Stimulated activated CD4-positive, alpha-beta T cell treated with anti-CD3 and anti-CD28 coated beads, Interleukin-15, amount 100 ng/mL, for 1 hour (primary cell): ENCODE measurements at regions not wholly inside any gene's neighbourhood (a gene's known extent, or its start where the extent isn't known, plus 50 kb on each side); places are given as distances from the start of the nearest gene placed in this dataset.

Experiments used
- DNase-seq, 2 donors: peaks; one replicate each; pipeline ENCODE4 v3.0.0-alpha.2; 2020; ENCODE audit warnings: low read depth in 1 of 2, low spot score in 1 of 2

- no peak for DNase-seq
These were observed 52.7 kb upstream of the ALK start for GRCh38 chr2:29974086-29974485.

DNA sequence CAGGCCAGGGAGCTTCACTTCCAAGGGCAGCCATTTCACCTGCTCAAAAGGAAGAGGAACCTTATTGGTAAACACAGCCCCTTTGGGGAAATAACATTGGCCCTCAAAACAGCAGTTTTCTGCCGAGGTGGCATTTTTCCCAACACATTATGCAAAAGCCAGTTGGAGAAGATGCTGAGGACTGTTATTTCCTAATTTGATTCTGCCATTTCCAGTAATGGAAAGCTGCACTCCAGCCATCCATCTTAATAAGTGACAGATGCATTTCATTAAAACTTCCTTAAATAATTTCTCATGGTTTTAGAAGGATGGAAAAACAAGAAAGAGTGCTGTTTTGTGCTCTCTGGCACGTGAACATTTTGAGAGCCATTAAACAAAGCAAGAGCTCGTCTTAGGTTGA is 55.9 kb upstream of the ALK start:
- no peak for DNase-seq

DNA sequence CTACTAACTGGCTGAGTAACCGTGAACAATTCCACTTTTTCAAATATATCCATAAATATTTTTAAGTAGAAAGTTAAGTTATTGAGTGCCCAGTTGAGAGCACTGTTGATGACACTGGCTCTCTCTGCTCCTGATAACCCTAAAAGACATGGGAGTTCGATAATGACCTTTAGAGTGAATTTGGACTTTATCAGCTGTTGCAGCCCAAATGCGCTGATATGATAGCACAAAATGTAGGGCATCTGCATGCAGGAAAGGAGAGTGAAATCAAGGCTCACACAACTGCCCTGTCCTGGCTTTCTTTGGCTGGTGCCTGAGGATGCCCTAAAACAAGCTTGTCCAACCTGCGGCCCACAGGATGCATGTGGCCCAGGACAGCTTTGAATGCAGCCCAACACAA is 60.0 kb upstream of the ALK start:
- no peak for DNase-seq

DNA sequence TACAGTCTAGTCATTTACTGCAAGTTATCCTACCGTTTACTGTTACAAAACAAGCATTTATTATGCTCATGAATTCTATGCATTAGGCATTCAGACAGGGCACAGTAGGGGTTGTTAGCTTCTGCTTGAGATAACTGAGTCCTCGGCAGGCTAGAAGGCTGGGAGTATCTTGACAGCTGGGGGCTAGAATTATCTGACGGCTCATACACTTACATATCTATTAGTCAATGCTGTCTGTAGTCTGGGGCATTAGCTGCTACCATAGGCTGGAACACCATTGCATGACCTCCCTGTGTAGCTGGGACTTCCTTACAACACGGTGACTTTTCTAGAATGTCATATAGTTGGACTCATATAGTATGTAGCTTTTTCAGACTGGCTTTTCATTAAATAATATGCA is 61.9 kb upstream of the ALK start:
- no peak for DNase-seq

DNA sequence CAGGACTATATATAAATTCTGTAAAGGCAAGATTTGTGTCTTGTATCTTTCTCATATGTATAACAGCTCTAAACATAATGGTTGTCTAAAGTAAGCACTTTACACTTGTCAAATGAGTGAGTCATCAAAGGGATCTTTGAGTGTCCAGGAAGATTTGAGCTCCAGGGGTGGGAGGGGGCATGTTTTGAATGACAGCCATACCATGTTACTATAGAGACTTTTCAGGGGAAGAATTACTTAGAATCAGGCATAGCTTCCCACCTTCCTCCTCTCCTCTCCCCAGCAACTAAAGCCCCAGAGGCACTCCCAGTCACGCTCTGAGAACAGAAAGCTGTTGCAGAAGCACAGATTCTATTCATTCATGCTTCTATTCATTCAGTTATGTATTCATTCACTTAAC is 65.8 kb upstream of the ALK start:
- DNase-seq, result no peak

GRCh38 chr2:29990129-29990528 is 68.7 kb upstream of the ALK start:
- DNase-seq, result no peak

DNA sequence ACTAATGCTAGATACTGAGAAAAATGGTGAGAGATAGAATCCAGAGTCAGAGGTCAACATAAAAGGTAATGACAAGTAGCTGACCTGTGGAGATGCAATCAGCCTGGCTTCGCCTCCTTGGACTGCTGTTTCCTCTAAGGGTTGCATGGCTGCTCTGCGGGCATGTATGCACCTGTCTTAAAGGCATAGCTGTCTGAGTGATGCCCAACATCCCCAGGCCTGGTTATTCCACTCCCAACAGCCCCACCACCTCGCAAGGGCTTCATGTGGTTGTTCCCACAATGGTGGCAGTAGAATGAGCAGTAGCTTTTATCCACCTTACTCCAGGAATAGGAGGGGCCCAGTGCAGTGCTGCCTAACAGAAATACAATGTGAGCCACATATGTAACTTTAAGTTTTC is 69.7 kb upstream of the ALK start:
- no peak for DNase-seq

- DNase-seq, result no peak
These were observed 73.9 kb upstream of the ALK start for GRCh38 chr2:29995241-29995640.

DNA sequence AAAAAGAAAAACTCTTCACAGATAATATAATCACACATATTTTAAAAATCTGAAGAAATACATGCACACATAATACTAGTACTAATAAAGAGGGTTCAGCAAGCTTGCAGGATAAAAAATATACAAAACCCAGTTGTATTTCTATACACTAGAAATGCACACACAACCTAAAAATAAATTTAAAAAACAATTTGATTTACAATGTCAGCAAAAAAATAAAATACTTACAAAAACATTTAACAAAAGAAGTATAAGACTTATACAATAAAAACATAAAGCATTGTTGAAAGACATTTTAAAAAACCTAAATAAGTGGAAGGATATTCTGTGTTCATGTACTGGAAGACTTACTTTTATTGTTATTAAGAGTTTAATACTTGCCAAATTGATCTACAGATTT is 81.7 kb upstream of the ALK start:
- DNase-seq, result no peak

DNA sequence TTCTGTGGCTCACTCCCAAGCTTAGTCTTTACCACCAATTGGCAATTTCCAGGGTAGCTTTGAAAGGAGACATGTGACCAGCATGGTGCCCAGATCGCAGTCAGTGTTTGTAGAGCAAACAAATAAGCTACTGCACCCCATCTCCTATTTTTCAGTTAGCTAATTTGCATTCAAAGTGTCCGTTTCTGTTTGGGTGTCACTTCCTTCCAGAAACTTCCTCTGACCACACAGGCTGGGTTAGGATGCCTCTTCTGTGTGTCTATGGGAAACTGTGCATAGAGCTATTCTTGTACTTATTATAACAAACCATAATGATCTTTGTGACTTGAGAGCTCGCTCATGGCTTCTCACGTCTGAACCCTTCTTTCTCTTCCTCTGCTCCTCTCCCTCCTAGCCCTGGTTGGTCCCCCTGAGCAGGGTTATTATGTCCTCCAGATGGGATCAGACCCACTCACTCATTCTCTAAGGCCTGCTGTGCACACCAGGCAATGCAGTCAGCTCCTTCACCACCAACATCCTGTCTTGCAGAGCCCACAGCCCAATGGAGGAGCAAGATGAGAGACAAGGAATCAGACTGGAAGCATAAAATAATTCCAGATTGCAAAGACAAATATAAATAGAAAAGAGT is 101.2 kb upstream of the ALK start:
- no peak for DNase-seq

DNA sequence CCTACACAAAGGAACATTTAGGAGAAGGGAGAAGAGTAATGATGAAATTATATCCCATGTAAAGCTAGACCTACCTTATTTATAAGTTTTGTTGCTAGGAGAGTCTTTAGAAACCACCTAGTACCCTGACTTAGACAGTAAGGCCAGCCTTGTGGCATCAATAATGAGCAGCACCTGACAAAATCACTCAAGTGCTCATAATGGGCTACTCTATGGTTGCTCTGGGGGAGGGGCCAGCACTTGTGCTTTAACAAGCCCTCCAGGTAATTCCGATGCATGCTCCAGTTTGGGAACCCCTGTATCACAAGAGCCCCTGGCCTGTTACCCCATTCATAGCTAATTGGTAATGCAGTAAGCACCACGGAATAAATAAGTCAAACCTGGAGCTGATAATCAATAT is 102.9 kb upstream of the ALK start:
- no peak for DNase-seq

DNA sequence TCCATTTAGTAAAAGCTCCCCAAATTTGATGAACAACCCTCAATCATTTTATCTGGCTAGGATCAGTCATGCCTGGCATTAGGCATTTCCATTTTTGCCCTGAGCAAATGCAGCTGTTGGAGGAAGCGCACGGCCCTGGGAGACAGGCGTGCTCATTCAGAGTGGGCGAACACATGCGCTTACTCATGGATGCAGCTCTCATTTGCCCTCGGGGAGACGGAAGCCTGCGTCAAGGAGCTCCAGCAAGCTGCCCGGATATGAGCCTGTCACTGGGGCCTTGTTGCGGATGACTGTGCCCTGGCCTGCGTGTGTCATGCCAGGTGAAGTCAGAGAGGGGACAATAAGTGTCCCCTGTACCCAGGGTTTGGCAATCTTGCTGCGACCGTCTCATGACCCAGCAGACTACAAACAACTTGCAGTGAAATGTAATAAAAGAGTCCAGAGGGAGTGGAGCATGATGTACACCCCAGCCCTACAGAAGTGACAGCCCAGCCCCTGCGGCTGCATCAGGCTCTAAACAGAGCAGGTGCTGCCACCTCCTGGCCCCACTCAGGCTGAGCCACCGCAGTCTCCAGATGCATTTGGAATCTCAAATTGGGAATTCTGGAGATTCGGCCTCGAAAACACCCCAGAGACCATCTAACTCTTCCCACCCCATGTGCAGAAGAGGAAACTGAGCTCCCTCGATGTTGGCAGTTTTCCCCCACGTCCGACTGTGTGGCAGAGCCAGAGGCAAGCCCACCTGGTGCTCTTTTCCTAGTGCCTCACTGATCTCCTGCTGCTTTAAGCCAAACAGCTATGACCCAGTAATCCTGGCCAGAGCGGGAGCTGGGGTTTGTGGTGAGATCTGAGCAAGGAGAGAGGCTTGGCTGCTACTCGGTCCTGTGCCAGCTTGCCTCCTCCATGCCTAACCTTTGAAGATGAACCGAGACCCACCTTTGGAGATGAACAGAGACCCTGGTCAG is 105.0 kb upstream of the ALK start:
- no peak for DNase-seq

DNA sequence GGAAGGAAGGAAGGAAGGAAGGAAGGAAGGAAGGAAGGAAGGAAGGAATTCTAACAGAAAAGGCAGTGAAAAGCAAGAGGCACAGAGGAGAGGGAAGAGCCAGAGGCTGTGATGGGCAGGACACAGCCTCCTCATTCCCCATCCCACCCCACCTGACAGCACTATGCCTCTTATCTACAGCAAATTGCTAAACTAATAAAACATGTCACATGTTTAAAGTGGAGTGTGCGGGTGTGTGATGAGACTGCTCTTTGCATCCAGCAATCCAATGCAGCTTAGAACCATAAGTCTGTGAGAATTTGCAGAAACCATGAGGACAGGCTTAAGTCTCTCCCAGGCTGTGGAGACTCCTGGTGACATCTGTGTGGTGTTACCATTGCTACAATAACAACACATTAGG is 108.4 kb upstream of the ALK start:
- no peak for DNase-seq

DNA sequence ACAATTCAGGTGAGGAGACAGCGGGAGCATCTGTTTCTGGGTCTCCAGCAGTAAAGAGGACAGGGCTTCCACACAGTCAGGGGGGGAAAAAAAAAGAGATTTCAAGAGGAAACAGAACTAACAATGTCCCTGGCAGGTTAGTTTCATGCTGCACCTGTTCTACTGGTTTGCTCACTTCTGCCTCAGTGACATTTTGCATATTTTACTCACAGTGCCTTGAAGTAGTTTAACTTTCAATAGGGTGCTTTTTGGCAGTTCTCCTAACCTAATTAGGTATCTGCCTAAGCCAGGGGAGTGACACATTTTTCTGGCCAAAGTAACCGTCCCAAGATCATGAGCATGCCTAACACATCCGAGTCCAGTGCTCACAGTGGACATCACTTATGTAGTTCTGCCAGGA is 109.0 kb upstream of the ALK start:
- DNase-seq, result no peak

- no peak for DNase-seq
These were observed 109.8 kb upstream of the ALK start for GRCh38 chr2:30031184-30031583.

GRCh38 chr2:30034052-30034775 is 112.6 kb upstream of the YPEL5 start:
- no peak for DNase-seq

DNA sequence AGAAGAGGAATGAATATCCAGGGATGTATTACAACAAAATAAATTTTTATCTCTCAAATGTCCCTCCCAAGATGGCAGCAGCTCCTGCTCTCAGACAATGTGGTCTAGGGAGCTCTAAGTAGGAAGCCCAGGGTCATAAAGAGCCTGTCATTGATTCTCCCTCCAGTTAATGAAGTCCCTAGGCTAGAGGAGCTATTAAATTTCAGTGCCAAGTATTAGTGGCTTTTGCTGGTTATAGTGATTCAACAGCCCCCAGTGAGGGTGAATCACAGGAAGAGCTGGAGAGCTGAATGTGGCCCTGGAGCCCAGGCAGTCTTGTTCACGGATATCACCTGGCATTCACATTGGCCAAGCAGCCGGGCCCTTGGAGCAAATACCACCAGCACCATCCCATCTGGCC is 109.8 kb upstream of the YPEL5 start:
- no peak for DNase-seq

- no peak for DNase-seq
These were observed 108.4 kb upstream of the YPEL5 start for GRCh38 chr2:30038419-30038818.

DNA sequence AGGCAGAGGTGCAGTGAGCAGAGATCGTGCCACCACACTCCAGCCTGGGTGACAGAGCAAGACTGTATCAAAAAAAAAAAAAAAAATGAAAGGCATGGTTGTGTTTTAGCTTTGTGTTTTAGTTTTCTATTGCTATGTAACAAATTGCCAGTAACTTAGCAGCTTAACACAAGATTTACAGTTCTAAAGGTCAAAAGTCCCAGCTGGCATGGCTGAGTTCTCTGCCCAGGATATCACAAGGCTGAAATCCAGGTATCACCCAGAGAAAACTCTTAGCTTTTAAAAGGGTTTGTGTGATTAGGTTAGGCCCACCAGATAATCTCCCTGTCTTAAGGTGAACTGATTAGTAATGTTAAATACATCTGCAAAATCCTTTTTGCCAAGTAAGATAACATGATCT is 107.7 kb upstream of the YPEL5 start:
- DNase-seq, result no peak

DNA sequence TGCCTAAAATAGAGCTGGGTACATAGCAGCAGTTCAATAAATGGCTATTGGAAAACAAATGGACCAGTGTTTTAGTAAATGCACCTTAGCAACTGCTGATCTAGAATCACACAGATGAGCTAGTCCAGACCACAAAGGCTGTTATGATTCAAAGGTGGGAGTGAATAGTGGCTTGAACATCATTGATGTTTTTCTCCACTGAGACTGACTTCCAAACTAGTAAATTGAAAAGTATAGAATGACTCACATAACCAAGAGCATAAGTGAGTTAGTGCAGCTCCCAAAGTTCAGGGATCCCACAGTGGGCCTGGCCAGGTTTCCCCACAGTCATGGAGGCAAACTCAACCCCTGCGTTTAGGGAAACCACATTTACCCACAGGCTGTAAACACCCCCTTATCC is 106.7 kb upstream of the YPEL5 start:
- DNase-seq, result no peak

DNA sequence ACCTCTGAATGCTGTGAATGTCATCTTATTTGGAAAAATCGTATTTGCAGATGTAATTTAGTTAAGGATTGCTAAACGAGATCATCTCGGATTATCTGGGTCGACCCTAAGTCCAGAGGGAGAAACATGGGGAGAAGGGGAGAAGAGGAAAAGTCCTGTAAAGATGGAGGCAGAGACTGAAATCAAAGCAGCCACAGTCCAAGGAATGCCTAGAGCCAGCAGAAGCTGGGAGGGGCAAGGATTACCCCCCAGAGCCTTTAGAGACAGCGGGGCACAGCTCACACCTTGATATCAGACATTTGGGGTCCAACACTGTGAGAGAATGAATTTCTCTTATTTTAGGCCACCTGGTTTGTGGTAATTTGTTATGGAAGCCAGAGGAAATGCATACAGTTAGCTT is 104.9 kb upstream of the YPEL5 start:
- no peak for DNase-seq

GRCh38 chr2:30046396-30046795 is 100.4 kb upstream of the YPEL5 start:
- no peak for DNase-seq
